ENCODE measurements at regions not wholly inside any gene's neighbourhood (a gene's known extent, or its start where the extent isn't known, plus 50 kb on each side); places are given as distances from the start of the nearest gene placed in this dataset.

GRCh38 chr1:25081496-25081895, 150.8 kb downstream of the SYF2 start:
- DNase-seq (ENCODE audit: low spot score), result no peak

GRCh38 chr1:25080294-25081209, 150.5 kb upstream of the RUNX3 start:
- DNase-seq (ENCODE audit: low spot score), result no peak

GRCh38 chr1:25079048-25079447, 149.0 kb upstream of the RUNX3 start:
- no peak for DNase-seq (ENCODE audit: low spot score)

DNA sequence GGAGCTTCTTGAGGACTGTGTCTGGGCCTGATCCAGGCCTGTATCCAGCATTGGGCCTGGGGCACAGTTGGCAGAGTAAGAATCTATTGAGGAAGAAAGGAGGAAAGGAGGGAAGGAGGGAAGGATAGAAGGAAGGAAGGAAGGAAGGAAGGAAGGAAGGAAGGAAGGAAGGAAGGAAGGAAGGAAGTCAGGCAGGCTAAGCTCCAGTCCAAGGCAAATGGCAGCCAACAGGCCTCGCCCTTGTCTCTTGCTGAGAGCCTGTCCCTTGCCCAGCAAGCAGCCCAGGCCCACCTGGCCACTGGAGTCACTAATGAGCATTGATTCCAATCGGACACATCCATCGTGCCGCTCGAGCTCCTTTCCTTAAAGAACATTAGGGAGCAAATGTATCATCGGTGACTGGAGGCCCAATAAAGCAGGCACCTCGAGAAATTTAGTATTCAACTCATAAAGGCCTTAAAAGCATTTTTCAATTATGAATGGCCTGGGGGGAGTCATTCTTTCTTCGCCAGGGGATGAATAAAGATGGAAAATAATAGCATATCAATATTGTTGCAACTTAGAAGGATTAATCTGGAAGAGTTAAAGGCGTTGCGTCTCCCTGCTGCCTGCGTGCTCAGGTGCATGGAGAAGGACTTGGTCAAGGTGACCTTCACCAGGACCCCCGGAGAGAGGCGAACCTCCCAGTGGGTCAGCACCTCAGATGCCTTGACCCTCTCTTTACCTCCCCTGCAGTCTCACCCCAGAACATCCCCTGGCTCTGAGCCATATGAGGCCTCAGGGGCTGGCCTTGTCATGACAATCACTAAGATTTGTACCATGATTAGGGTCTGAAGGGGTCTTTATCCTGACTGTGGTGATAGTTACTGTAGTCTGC, 144.5 kb upstream of the RUNX3 start:
- no peak for DNase-seq (ENCODE audit: low spot score)

DNA sequence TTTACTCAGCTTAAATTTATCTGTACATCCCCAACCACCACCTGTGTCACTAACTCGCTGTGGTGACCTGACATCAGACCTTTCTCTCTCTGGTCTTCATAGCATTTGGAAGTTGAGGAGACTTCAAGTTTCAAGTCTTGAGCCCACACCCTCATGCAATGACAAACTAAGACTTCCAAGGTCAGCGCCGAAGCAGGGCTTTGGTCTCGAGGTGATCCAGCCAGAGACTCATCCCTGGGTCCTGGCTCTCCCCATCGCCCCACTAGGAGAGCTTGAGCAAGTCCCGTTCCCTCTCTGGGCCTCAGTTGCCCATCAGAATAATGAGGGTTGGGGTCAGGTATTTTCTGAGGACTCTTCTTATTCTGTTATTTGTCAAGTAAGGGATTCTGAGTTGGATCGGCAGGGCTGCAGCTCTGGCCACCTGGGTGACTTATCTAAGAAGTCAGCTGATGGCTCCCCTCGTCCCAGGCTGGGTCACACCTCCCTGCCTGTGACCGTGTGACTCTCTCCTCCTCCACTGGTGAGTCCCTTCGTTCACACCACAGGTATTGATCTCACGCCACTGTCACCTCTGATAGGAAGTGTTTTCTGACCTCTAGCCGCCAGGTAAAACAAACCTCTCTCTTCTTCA, 143.7 kb upstream of the RUNX3 start:
- no peak for DNase-seq (ENCODE audit: low spot score)

DNA sequence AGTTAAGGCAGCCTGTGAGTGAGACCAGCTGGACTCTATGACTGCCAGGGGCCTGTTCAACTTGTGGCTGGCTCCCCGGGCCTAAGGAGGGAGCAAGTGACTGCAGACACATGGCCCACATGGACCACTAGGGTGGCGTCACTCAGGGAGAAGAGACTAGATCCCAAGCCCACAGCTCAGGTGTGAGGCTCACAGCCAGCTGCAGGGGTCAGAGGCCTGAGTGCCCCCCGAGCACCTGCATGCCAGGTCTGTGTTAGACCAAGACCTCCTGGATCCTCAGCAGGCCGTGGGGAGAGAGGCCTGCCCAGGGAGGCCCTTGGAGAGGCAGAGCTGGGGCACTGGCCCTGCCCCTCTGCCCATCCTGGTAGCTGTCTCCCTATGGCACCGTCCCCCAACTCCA, 142.4 kb upstream of the RUNX3 start:
- DNase-seq (ENCODE audit: low spot score), result no peak

DNA sequence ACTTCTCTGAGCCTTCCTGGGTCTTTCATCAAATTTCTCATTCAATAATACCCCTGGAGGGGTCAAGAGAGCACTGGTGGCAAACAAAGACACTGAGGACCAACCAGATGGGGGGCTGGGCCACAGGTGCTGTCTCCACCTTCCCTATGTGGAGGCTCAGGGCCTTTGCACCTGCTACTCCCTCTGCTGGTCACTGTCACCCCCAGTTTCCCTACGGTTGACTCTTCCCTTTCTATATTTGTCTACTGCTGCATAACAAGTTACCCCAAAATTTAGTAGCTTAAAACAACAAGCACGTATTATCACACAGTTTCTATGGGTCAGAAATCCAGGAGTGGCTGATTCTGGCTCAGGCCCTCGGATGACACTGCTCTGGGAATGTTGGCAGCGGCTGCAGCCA, 138.8 kb upstream of the RUNX3 start:
- no peak for DNase-seq (ENCODE audit: low spot score)

GRCh38 chr1:25068316-25068715, 138.2 kb upstream of the RUNX3 start:
- DNase-seq (ENCODE audit: low spot score), result no peak

DNA sequence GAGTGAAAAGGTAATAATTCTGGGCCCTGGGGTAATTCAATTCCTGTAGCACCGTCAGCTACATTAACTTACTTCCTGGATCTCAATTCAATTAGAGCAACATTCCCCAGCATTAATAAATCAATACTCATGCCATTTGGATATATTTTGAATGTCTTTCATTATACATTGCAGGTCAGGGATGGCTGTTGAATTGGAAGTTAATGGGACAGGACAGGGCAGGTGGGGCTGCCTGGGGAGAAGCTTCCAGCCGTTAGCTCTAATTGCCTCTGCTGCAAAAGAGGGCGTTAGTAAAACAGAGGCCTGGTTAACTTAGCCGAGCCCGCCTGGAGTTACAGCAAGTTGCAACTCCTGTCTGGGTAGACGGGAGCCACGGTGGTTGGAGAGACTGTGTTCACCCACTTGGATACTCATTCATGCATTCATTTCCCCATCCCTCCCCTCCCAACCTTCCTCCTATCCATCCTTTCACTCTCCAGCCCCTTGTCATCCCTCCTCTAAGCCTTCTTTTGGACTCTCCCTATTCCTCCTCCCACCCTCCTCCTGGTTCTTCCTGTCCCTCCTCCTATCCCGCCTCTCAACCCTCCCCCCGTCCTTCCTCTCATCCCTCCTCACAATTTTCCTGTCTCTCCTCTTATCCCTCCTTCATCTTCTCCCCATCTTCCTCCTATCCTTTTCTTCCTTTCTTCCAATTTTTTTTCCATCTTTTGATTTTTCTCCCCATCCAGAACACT, 137.6 kb upstream of the RUNX3 start:
- DNase-seq (ENCODE audit: low spot score), result no peak

GRCh38 chr1:25066731-25067517, 136.8 kb upstream of the RUNX3 start:
- DNase-seq (ENCODE audit: low spot score), result no peak

- DNase-seq (ENCODE audit: low spot score), result no peak
Observed at GRCh38 chr1:25066256-25066655, 136.2 kb upstream of the RUNX3 start.

DNA sequence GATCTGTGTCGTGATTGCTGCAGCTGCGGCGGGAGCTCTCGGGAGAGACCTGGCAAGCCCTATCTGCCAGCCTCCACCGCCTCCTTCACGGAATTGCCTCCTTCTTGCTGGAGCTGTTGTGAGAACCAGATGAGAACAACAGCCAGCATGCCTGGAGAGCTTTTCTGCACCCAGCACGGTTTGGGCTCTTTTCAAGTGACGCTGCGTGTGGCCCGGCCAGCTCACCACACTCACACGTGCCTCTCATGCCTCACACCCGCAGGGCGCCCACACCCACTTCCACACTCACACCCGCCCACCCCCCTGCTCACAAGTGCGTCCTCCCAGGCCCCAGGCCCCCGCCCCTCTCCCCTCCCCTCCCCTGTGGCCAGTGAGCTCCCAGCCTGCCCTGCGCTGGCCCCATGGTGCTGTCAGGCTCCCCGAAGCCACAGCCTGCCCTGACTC, 135.7 kb upstream of the RUNX3 start:
- no peak for DNase-seq (ENCODE audit: low spot score)

DNA sequence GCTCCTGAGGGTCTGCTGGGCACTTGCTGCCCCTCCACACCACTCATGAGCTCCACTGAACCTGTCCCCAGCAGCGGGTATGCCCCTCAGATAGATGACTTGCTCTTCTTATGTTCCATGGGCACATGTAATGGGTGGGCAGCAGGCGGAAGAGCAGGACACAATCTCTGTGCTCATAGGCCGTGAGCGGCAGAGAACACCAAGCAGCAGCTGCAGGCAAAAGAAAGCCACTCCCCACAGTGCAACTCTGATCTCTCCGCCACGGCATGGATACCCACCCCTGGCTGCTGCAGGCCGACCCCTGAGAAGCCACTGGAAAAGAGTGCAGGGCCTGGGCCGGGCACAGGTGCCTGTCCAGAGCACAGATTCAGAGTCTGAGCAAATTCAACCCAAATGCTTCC, 135.2 kb upstream of the RUNX3 start:
- DNase-seq (ENCODE audit: low spot score), result no peak

DNA sequence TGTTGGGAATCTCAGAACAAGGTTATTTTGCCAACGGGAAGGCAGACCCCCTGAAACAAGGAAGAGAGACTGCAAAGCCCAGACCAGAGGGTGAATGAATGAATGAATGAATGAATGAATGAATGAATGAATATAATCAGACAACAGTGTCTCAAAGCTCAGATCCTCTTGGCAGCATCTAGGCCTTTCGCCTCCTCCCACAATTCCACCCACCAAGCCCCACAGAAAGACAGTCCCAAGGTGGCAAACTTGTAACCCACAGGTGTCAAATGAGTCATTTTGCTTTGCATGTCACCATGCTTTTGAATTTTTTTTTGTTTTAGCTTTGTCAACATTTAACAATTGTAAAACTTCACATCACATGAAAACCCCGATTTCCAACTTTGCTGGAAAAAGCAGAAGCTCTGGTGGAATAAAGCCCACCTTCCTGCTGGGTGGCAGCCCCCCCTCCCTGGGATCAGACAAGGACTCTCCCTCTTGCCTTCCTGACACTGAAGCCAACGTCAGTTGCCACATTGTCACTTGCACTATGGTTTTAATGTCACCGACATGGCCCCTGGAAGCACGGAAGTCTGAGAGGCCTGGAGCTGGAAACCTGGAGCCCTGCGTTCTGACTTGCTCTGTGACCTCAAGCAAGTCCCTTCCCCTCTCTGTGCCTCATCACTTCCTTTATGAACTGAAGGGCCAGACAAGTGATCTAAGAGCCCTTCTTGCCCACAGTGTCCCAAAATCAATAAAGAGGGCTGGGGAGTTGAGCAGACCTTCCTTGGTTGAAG, 134.6 kb upstream of the RUNX3 start:
- DNase-seq (ENCODE audit: low spot score), result no peak

GRCh38 chr1:25063591-25064416, 133.7 kb upstream of the RUNX3 start:
- no peak for DNase-seq (ENCODE audit: low spot score)

GRCh38 chr1:25062621-25063255, 132.7 kb upstream of the RUNX3 start:
- no peak for DNase-seq (ENCODE audit: low spot score)

DNA sequence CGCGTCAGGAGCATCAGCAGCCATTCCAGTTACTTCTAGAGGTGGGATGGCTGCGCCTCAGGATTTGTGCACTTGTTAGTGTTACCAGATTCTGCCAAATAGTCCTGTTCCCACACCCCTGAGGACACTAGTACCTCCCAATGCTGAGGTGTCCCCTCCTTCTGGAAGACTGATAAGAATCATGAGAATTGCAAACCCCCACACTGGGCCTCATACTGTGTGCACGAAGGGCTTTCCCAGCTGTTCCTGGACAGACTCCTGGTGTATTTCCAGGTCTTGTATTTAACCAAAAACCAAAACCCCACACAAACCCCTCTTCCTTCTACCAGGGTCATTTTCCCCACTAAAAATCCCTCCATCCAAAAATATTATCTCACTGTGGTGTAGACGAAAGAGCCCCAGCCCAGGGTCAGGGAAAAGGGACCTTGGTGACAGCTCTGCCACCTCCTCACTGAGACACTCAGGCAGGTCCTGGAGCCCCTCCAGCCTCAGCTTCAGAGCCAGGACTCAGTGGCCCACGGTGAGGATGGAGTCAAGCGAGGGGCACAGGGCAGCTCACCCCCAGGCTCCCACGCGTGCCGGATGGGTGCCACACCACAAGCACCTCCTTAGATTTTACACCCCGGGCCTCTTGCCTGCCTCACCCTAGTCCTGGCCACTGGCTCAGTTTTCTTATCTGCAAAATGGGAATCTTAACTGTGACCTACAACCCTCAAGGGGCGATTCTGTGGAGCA, 131.4 kb upstream of the RUNX3 start:
- DNase-seq (ENCODE audit: low spot score), result no peak

- DNase-seq (ENCODE audit: low spot score), result no peak
Observed at GRCh38 chr1:25057188-25057587, 127.1 kb upstream of the RUNX3 start.
